OCI-LY7 (cell line): ENCODE measurements at regions not wholly inside any gene's neighbourhood (a gene's known extent, or its start where the extent isn't known, plus 50 kb on each side); places are given as distances from the start of the nearest gene placed in this dataset.

Experiments
- BruUV-seq: library from RNA; stranded (reverse); fragments of 400-500 nt; replicated peaks from 2 replicates; lab custom pipeline; 2021; lab: Mats Ljungman, UMichigan
- CTCF ChIA-PET: fragments of 300-600 bp; sonication (Branson Sonifier 250); formaldehyde crosslinking; loops from one replicate; lab custom pipeline; 2022; ENCODE audit warnings: antibody characterized with exemption; ENCODE audit not compliant: unreplicated experiment; lab: Charles Lee
- POLR2A ChIA-PET: fragments of 300-600 bp; sonication (Branson Sonifier 250); formaldehyde crosslinking; loops from one replicate; lab custom pipeline; 2022; ENCODE audit warnings: antibody characterized with exemption; lab: Charles Lee
- DNase-seq: peaks from one replicate; pipeline ENCODE4 v3.0.0-alpha.2; 2015; ENCODE audit warnings: low spot score
- H2AFZ ChIP-seq: fragments of 200-600 bp; sonication (generic), shearing (Covaris generic); 2 replicates; pipeline ENCODE4 v1.6.1; 2014; ENCODE audit warnings: mild to moderate bottlenecking, antibody characterized with exemption, low read length, moderate library complexity
- H3K27ac ChIP-seq: fragments of 200-600 bp; sonication (generic); 2 replicates; pipeline ENCODE4 v1.5.1; 2014; ENCODE audit warnings: mixed run types, low read depth, mild to moderate bottlenecking, moderate library complexity, low read length, inconsistent platforms; ENCODE audit not compliant: poor library complexity, severe bottlenecking
- H3K36me3 ChIP-seq: fragments of 200-600 bp; sonication (generic); 2 replicates; pipeline ENCODE4 v1.6.1; 2014; ENCODE audit warnings: mild to moderate bottlenecking, antibody characterized with exemption, low read length, moderate library complexity, mixed read lengths; ENCODE audit not compliant: insufficient read depth
- H3K4me1 ChIP-seq: fragments of 200-600 bp; sonication (generic); 2 replicates; pipeline ENCODE4 v1.5.1; 2014; ENCODE audit warnings: mild to moderate bottlenecking, low read length; ENCODE audit not compliant: insufficient read depth, poor library complexity, severe bottlenecking
- H3K4me2 ChIP-seq: fragments of 200-600 bp; sonication (generic); 2 replicates; pipeline ENCODE4 v1.6.1; 2014; ENCODE audit warnings: mild to moderate bottlenecking, low read length
- H3K4me3 ChIP-seq: fragments of 200-600 bp; sonication (generic); 2 replicates; pipeline ENCODE4 v1.5.1; 2014; ENCODE audit warnings: mild to moderate bottlenecking, low read depth, low read length; ENCODE audit not compliant: poor library complexity, severe bottlenecking
- H3K79me2 ChIP-seq: fragments of 200-600 bp; sonication (generic); 2 replicates; pipeline ENCODE4 v1.6.1; 2016; ENCODE audit warnings: low read depth, mild to moderate bottlenecking, low read length, moderate library complexity, mixed read lengths; ENCODE audit not compliant: insufficient read depth
- H3K9me2 ChIP-seq: fragments of 200-600 bp; sonication (generic); 2 replicates; pipeline ENCODE4 v1.6.1; 2016; ENCODE audit warnings: mild to moderate bottlenecking, low read length, mixed read lengths; ENCODE audit not compliant: insufficient read depth
- H3K9me3 ChIP-seq: fragments of 200-600 bp; sonication (generic); 2 replicates; pipeline ENCODE4 v1.6.1; 2014; ENCODE audit warnings: mild to moderate bottlenecking, mixed run types, low read length, mixed read lengths
- H4K20me1 ChIP-seq: fragments of 200-600 bp; sonication (generic); 2 replicates; pipeline ENCODE4 v1.6.1; 2014; ENCODE audit warnings: mild to moderate bottlenecking, antibody characterized with exemption, low read length, moderate library complexity, mixed read lengths; ENCODE audit not compliant: insufficient read depth
- CTCF ChIP-seq: fragments of 200-600 bp; sonication (generic); conservative IDR thresholded peaks from 2 replicates; pipeline ENCODE4 v1.5.1; 2014; ENCODE audit warnings: mild to moderate bottlenecking, antibody characterized with exemption, low read length, moderate library complexity, mixed read lengths
- EZH2phosphoT487 ChIP-seq: fragments of 200-600 bp; sonication (generic); IDR thresholded peaks from 2 replicates; pipeline ENCODE4 v1.6.1; 2018; ENCODE audit warnings: low read depth, borderline replicate concordance, mild to moderate bottlenecking, mixed run types, antibody characterized with exemption, low read length, moderate library complexity, mixed read lengths
- intact Hi-C: fragments of 100-400 bp; cut with micrococcal nuclease; formaldehyde crosslinking; loops from one replicate; pipeline ENCODE4 v1.10.0; 2022; ENCODE audit not compliant: unreplicated experiment

- Histone ChIP-seq H3K9me2 (no peaks in the 10 kb centered on the region), H3K4me1 (no peaks in the 10 kb centered on the region), H3K9me3 (no peaks in the 10 kb centered on the region), H3K4me2 (no peak overlapping the region), H3K36me3 (no peaks in the 10 kb centered on the region), H3K4me3 (no peak overlapping the region), H3K79me2 (no peaks in the 10 kb centered on the region), H2AFZ (no peak overlapping the region), H4K20me1 (no peaks in the 10 kb centered on the region), H3K27ac (no peak overlapping the region)
- ChIA-PET CTCF (no interaction called here), POLR2A (no interaction called here)
- intact Hi-C loops = no loop called here
- BruUV-seq = no TSS peak
- no peak for DNase-seq
- TF ChIP-seq EZH2phosphoT487 = no peak
- no peak for TF ChIP-seq CTCF
Measured at GRCh38 chr2:71990826-71991225, 156.8 kb downstream of the CYP26B1 start.

- BruUV-seq = no TSS peak
- Histone ChIP-seq H3K4me1 (no peaks in the 10 kb centered on the region), H3K4me2 (no peak overlapping the region), H2AFZ (no peak overlapping the region), H4K20me1 (no peaks in the 10 kb centered on the region), H3K79me2 (no peaks in the 10 kb centered on the region), H3K36me3 (no peaks in the 10 kb centered on the region), H3K9me2 (no peaks in the 10 kb centered on the region), H3K9me3 (no peaks in the 10 kb centered on the region), H3K27ac (no peak overlapping the region), H3K4me3 (no peak overlapping the region)
- DNase-seq = no peak
- TF ChIP-seq EZH2phosphoT487 (no peak), CTCF (no peak)
- POLR2A ChIA-PET = no interaction called here
- intact Hi-C loops = no loop called here
- CTCF ChIA-PET = no interaction called here
Measured at GRCh38 chr2:71990122-71990521, 157.5 kb downstream of the CYP26B1 start.

GRCh38 chr2:71989671-71990070 is 158.0 kb downstream of the CYP26B1 start:
- CTCF ChIA-PET = no interaction called here
- H3K4me3 ChIP-seq = no peak overlapping the region
- H2AFZ ChIP-seq = no peak overlapping the region
- no peak for DNase-seq
- intact Hi-C loops = no loop called here
- H3K79me2 ChIP-seq = no peaks in the 10 kb centered on the region
- no peak for TF ChIP-seq EZH2phosphoT487
- TF ChIP-seq CTCF = no peak
- H3K36me3 ChIP-seq = no peaks in the 10 kb centered on the region
- no peak overlapping the region for H3K4me2 ChIP-seq
- no peaks in the 10 kb centered on the region for H3K9me3 ChIP-seq
- POLR2A ChIA-PET = no interaction called here
- H3K4me1 ChIP-seq = no peaks in the 10 kb centered on the region
- no TSS peak for BruUV-seq
- H3K27ac ChIP-seq = no peak overlapping the region
- no peaks in the 10 kb centered on the region for H3K9me2 ChIP-seq
- no peaks in the 10 kb centered on the region for H4K20me1 ChIP-seq
